Astrocyte of the cerebellum (primary cell): ENCODE measurements at regions not wholly inside any gene's neighbourhood (a gene's known extent, or its start where the extent isn't known, plus 50 kb on each side); places are given as distances from the start of the nearest gene placed in this dataset.
A peak's percentile ranks its signal among the peaks of the same experiment; 100 is the strongest.

Experiments used
- DNase-seq: peaks from one replicate; pipeline ENCODE4 v3.0.0-alpha.2; 2011; ENCODE audit warnings: low read depth
- H3K4me3 ChIP-seq: 2 replicates; pipeline ENCODE4 v1.5.1; 2011; ENCODE audit warnings: mild to moderate bottlenecking, low read depth, low read length, moderate library complexity
- CTCF ChIP-seq: IDR thresholded peaks from 2 replicates; pipeline ENCODE4 v1.5.1; 2012; ENCODE audit warnings: low read length, low read depth, moderate library complexity, mild to moderate bottlenecking; ENCODE audit errors: missing control alignments
- in situ Hi-C: cut with HindIII; loops from 2 replicates; pipeline ENCODE4 v1.10.0; 2017; ENCODE audit warnings: low sequenced_read_pairs

- no peak for DNase-seq
- in situ Hi-C loops: no loop called here
- H3K4me3 ChIP-seq: no peak overlapping the region
- no peak for TF ChIP-seq CTCF
Measured at GRCh38 chr1:38570657-38570975, 289.0 kb downstream of the RRAGC start.

GRCh38 chr1:38569932-38570656 is 289.5 kb downstream of the RRAGC start:
- DNase-seq: no peak
- no peak overlapping the region for H3K4me3 ChIP-seq
- in situ Hi-C loops: no loop called here
- no peak for TF ChIP-seq CTCF

- in situ Hi-C loops: no loop called here
- no peak for DNase-seq
- no peak overlapping the region for H3K4me3 ChIP-seq
- TF ChIP-seq CTCF: no peak
Measured at GRCh38 chr1:38568061-38568857, 291.3 kb downstream of the RRAGC start.

GRCh38 chr1:38567401-38567800 is 292.2 kb downstream of the RRAGC start:
- TF ChIP-seq CTCF: no peak
- no peak overlapping the region for H3K4me3 ChIP-seq
- DNase-seq: no peak
- in situ Hi-C loops: no loop called here

- no peak for TF ChIP-seq CTCF
Measured at GRCh38 chr1:38565020-38565491, 294.5 kb downstream of the RRAGC start.

GRCh38 chr1:38563942-38564735 is 295.4 kb downstream of the RRAGC start:
- H3K4me3 ChIP-seq: no peak overlapping the region
- no peak for DNase-seq
- TF ChIP-seq CTCF: no peak
- in situ Hi-C loops: no loop called here

More at GRCh38 chr1:38565020-38565491, 294.5 kb downstream of the RRAGC start:
- peak; percentile 20 for DNase-seq
- no peak overlapping the region for H3K4me3 ChIP-seq
- in situ Hi-C loops: no loop called here
